ENCODE measurements at regions not wholly inside any gene's neighbourhood (a gene's known extent, or its start where the extent isn't known, plus 50 kb on each side); places are given as distances from the start of the nearest gene placed in this dataset.
A peak's percentile ranks its signal among the peaks of the same experiment; 100 is the strongest.
"Not testable (repeated sequence)": the region's sequence is repeated elsewhere in the genome, so short reads cannot be mapped to it uniquely, and the experiment has no call there.

DNA sequence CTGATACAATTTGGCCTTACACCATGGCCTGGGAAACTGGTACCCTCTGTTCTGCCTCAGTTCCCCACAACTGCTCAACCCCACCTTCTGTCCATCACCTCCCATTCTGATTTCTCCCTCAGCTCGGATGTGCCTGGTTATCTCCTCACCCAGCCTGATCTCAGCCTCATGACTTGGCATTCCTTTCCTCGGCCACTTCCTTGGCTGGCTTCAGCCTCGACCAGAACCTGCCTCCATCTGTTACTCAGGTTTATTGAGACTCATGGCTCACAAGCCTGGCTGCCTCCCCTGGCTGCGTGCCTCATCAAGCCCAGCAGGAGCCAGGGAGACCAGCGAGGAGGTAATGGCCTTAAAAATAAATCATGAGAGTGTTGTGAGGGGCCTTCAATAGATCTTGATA, 356.2 kb upstream of the SPRED2 start:
- DNase-seq (ENCODE audit: low read depth) = no peak

DNA sequence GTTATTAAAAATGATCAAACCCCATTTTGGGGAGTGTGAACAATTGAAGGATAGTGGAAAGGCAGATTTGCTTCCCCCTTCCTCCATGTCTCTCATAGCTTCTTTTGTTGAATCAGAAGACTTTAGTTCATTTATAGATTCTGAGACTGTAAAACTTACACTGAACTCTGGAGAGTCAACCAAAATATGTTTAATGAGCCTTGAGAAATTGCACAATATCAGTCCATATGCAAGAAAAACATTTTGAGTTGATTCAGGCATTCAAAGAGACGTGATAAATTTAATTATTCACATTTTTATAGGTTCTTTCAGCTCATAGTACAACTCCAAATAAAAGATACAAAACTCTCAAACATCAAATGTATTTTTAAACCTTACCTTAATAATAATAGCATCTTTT, 354.4 kb upstream of the SPRED2 start:
- no peak for DNase-seq (ENCODE audit: low read depth)

DNA sequence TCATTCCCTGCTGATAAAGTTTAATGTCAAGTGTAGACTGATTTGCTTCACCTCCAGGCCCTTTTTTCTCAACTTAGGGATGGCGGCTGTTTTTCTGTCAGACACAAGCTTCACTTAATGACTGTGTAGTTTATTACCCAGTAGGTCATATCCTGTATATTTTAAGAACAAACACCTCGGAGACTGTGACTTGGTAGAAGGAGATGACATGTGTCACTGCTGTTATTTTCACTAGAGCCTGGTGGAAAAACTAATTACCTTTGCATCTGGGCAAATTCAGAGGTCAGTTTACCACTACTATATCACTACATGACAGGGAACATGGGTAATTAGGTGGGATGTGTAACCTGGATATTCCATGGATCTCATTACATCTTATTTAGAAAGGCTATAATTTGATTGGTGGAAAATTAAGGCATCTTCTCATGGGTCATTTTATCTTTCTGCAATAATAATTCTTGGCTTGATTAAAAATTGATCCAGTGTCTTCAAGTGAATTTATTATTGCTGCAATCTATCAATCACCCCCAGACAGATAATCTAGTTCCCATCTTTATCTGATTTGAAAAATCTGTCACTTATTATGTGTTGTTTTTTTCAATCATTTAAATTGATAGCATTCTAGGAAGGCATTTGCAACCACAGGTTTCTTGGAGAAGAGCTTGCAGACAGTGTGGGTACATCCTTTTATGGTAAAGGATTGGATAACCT, 353.8 kb upstream of the SPRED2 start:
- no peak for DNase-seq (ENCODE audit: low read depth)

DNA sequence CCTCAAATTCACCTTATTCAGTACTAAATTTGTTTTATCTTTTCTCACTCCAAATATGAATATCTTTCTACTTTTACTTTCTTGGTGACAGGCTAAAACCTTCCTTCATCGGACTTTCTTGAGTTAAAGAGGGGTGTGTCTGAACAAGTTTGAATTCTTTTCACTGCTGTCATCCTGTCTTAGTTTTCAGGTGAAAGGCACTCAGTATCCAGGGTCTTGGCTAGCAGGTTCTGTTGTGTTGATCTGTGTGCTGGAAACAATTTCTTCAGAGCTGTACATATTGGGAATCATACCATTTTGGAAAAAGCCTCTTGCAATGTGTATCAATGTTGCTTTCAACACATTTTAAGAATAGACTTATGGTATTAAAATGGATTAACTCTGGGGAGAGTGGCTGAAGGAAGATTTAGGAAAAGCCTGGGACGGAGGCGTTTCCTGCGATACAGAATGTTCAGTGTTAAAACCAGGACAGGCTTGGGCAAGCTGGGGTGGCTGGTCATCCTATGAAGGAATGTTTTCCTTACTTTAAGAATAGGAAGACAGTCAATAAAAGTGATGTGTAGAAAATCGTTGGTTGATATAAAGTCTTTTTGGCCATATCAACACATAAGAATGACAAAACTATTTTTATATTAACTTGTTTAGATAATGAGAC, 350.7 kb upstream of the SPRED2 start:
- DNase-seq (ENCODE audit: low read depth) = no peak

GRCh38 chr2:65782186-65782585, 349.8 kb upstream of the SPRED2 start:
- DNase-seq (ENCODE audit: low read depth) = no peak

DNA sequence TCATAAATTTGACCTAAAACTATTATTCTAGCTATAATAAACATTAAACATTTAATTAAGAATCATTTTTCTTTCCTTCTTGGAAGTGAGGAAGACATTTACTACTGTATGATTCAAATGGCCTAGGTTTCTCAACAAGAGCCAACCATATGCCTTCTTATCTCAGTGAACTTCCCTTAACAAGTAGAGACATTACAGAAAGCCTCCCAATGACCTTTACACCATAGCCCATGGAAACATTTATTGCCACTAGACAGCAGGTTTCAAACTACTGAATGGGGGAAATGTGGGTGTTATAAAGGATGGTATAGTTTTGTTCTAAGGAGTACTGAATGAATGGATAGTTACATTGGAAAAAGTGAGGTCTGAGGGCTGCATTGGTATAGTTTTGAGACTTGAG, 349.4 kb upstream of the SPRED2 start:
- DNase-seq (ENCODE audit: low read depth) = no peak

DNA sequence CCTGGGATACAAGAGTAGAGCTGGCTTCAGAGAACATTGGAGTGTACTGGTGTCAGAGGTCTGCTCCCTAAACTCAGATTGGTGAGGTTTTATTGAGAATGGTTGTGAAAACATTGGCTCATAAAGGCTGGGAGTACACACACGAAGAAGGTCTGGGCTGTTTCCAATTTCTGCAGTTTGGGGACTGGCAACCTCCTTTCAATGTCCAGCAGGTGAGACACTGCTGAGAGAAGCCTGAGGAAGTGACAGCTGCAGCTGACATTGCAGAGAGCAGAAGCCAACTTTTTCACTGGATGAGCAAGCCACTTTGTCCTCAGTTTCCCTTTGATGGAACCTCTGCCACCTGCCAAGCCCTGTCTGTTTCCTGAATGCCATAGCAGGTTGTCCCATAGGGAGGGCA, 346.6 kb upstream of the SPRED2 start:
- DNase-seq (ENCODE audit: low read depth) = no peak

GRCh38 chr2:65778137-65778536, 345.7 kb upstream of the SPRED2 start:
- no peak for DNase-seq (ENCODE audit: low read depth)

DNA sequence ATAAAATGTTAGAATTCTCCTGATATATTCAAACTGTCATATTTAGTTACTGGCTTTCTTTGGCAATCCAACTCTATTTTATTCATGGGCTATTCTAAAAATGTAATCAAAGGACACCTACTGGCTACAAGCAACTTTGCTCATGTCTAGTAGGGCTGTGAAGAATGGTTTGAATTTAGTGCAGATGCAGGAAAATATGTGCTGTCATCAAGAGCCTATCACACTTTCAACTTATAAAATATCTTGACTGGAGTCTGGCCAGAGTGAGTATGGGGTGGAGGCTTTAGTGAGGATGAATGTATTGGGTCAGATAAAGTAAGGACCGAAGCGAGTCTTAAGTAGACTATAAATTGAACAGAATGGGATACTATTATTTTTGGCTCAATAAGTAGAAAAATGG, 343.4 kb upstream of the SPRED2 start:
- DNase-seq (ENCODE audit: low read depth) = no peak

GRCh38 chr2:65767946-65768345, 335.5 kb upstream of the SPRED2 start:
- DNase-seq (ENCODE audit: low read depth) = no peak

DNA sequence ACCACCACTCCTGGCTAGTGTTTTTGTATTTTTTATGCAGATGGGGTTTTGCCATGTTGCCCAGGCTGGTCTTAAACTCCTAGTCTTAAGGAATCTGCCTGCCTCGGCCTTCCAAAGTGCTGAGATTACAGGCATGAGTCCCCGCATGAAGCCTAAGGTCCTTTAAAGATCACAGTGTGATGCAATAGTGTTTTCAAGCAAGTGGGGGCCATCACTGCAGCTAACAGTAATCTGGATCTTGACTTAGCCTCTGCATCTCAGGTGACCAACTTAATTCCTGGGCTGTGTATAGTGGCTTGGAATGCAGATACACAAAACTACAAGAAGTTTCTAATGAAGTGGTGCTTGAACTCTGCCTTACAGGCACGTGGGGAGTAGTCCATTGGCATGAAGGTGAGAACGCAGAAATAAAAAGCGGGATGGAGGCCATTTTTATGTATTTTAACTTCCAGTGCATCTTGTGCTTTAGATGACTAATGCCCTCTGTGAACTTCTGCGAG, 334.4 kb upstream of the SPRED2 start:
- DNase-seq (ENCODE audit: low read depth) = no peak

- no peak for DNase-seq (ENCODE audit: low read depth)
Observed at GRCh38 chr2:65765376-65765775, 333.0 kb upstream of the SPRED2 start.

DNA sequence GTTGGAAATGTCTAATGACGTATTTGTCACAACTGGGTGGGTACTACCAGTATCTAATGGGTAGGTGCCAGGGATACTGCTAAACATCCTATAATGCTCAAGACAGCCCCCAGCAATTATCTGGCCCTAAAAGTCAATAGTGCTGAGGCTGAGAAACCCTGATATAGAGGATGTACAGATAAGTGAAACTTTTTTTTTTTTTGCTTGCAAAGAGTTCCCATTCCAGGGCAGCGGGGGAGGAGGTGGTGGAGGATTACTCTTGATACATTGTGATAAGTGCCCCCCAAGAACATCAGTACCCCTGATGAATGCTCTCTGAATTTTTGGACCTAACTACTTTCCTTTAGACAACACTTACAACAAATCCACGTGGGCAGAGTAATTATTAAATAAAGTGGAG, 329.7 kb upstream of the SPRED2 start:
- DNase-seq (ENCODE audit: low read depth) = no peak

DNA sequence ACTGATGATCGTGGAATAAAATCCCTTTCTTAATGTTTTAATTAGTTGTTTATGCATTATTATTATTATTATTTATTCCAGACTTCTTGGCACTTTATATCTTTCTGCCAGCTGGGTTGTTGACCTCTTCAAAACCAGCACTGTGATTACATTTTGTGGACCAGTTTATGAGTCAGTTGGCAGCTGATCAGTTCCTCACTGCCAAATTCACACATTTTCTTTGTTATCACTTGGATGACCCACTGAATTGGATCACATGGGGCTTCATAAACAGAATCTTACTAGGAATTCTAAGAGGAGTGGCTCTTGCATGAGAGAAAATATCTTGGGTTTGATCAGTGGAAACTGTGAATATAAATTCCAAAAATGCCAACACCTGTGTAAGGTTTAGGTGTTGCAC, 321.8 kb upstream of the SPRED2 start:
- peak; percentile 23 for DNase-seq (ENCODE audit: low read depth)

GRCh38 chr2:65751408-65751807, 319.0 kb upstream of the SPRED2 start:
- no peak for DNase-seq (ENCODE audit: low read depth)

- DNase-seq (ENCODE audit: low read depth) = peak; percentile 52
Observed at GRCh38 chr2:65749545-65749944, 317.1 kb upstream of the SPRED2 start.

DNA sequence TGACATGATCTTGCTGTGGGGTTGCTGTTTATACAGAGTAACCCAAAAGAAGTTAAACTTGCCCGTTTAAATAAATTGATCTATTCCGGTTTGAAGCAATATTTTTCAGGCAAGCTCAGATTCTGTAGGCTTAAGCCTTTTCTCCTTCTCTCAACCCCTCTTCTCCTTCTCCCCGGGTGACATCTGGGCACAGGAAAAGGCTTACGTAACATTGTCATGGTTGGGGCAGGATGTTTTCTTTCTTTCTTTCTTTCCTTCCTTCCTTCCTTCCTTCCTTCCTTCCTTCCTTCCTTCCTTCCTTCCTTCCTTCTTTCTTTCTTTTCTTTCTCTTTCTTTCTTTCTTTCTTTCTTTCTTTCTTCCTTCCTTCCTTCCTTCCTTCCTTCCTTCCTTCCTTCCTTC, 315.5 kb upstream of the SPRED2 start:
- DNase-seq (ENCODE audit: low read depth) = not testable (repeated sequence)

- no peak for DNase-seq (ENCODE audit: low read depth)
Observed at GRCh38 chr2:65746931-65747675, 314.7 kb upstream of the SPRED2 start.

DNA sequence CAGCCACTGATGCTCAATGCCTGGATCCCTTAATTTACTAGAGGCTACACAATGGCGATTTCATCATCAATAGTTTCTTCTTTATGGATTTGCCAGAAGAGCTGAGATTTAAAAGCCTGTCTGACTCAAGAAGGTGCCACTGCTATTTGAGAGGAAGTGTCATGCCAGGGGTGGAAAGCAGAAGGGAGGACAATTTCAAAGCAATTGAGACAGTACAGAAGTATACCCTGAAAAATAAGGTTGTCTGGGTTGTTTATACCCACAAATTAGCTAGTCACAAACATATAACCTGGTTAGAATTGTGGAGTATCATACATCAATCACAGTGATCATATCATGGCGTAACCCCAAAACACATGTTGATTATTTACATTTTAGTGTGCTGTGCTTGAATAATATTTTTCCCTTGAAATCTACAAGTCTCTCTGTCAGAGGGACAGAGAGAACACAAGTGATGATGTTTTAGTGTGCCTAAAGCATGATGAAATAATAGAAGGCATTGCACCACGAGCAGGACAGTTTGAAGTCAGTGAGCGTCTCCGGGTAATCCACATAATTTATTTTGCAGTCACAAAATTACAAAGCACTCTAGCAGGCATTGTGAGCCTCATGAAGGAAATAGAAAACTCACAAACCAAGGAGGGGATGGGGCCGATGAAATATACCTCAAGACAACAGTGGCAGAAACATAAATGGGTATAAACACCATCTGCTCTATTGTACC, 312.2 kb upstream of the SPRED2 start:
- DNase-seq (ENCODE audit: low read depth) = no peak

GRCh38 chr2:65742977-65743376, 310.6 kb upstream of the SPRED2 start:
- DNase-seq (ENCODE audit: low read depth) = no peak

GRCh38 chr2:65739927-65740326, 307.5 kb upstream of the SPRED2 start:
- no peak for DNase-seq (ENCODE audit: low read depth)

- no peak for DNase-seq (ENCODE audit: low read depth)
Observed at GRCh38 chr2:65737452-65738011, 305.1 kb upstream of the SPRED2 start.
